Ovary (tissue), 7 donors: ENCODE measurements at regions not wholly inside any gene's neighbourhood (a gene's known extent, or its start where the extent isn't known, plus 50 kb on each side); places are given as distances from the start of the nearest gene placed in this dataset.
A peak's percentile ranks its signal among the peaks of the same experiment; 100 is the strongest.

Experiments
- DNase-seq, 5 donors: peaks; one replicate each; pipeline ENCODE4 v3.0.0-alpha.2; 2019 to 2020
- H3K27ac ChIP-seq, 2 donors: fragments of 200-600 bp; one replicate each; pipeline versions ENCODE4 v1.5.1 to v1.8.0; 2019 to 2022
- H3K27me3 ChIP-seq: fragments of 200-600 bp; one replicate; pipeline ENCODE4 v1.8.0; 2022
- H3K36me3 ChIP-seq: fragments of 200-600 bp; sonication (generic); one replicate; pipeline ENCODE4 v1.5.1; 2019
- H3K4me1 ChIP-seq: one replicate; pipeline ENCODE4 v1.8.1; 2013; ENCODE audit warnings: mild to moderate bottlenecking, moderate library complexity; ENCODE audit not compliant: insufficient read depth
- H3K4me3 ChIP-seq: fragments of 200-600 bp; sonication (generic); one replicate; pipeline ENCODE4 v1.5.1; 2017
- H3K9me3 ChIP-seq, 2 donors: fragments of 200-600 bp in 1 of 2; sonication (generic) in 1 of 2; one replicate each; pipeline versions ENCODE4 v1.5.1 to v1.8.1; 2013 to 2019; ENCODE audit warnings: mild to moderate bottlenecking in 1 of 2, moderate library complexity in 1 of 2
- EP300 ChIP-seq: sonication (generic); formaldehyde crosslinking; IDR thresholded peaks from one replicate; pipeline ENCODE4 v1.6.1; 2017; ENCODE audit warnings: antibody characterized with exemption
- POLR2A ChIP-seq: fragments of 450-650 bp; IDR thresholded peaks from one replicate; pipeline ENCODE4 v1.6.1; 2017; ENCODE audit warnings: antibody characterized with exemption, mild to moderate bottlenecking, moderate library complexity
- WGBS, 3 donors: extraction: QIAGEN DNeasy Blood & Tissue Kit in 1 of 3; methylation state at CpG; one replicate each; pipeline versions ENCODE4 v1.1.5 to v1.1.7; 2013 to 2017; 5-methylcytosine and 5-hydroxymethylcytosine counted together
- intact Hi-C, 4 donors: fragments of 100-400 bp; cut with DNase I; formaldehyde crosslinking; loops; one replicate each; pipeline versions ENCODE4 v1.11.0 to v1.15.1; 2022 to 2023
- TF ChIP-seq, protein P1 (sequence below), 3 donors: fragments of 450-650 bp in 2 of 3; fragments of 200-600 bp in 1 of 3; IDR thresholded peaks; one replicate each; pipeline versions ENCODE4 v1.5.1 to v1.8.0; 2016 to 2022; ENCODE audit warnings: antibody characterized with exemption in 3 of 3, mild to moderate bottlenecking in 1 of 3
- donor health status: DM: no; HTN: no; CAD: no; lungs with moderate emphysema.
- donor health status: DM: no; HTN: no; CAD: no.
- donor health status: Bipolar disorder and iron deficiency.
- donor health status: DM: no; HTN: no; CAD: no.
- donor health status: DM: yes; HTN: yes; CAD: no.

DNA sequence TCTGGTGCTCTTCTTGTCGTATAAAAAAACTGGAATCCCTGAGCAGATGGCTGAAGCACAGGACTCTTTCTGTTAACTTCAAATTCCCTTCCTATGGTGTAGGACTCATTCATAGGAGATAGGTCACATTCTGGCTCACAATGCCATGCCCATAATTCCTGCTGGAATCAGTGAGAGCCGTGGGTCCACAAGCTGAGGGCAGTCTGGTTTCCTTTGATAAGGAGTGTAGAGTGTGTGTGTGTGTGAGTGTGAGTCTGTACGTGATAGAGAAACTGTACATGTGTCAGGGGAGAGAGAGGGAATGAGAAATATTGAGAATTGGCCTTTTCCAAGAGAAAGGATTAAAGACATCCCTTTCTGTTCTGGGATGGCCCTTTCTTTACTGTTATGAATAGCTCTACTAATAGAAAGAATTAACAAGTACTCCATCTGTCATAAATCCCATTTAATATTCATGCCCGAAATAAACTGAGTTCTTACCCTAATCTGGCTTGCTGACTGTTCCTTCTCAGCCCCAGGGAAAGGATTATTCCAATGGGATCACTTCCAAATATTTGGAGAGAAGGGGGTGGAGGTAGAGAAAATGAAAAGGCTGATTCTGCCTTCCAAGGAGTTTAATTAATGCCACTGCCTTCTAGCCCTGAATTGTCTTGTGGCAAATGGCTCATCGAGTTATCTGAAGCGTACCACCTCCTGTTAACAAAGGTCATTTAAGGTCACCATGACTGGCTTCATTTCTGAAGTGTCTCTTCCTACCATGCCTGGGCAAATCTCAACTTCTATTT, 79.0 kb downstream of the TMX1 start:
- no peaks in the 10 kb centered on the region for H3K36me3 ChIP-seq
- TF ChIP-seq EP300 (no peak), POLR2A (no peak)
- TF ChIP-seq, protein P1, sequence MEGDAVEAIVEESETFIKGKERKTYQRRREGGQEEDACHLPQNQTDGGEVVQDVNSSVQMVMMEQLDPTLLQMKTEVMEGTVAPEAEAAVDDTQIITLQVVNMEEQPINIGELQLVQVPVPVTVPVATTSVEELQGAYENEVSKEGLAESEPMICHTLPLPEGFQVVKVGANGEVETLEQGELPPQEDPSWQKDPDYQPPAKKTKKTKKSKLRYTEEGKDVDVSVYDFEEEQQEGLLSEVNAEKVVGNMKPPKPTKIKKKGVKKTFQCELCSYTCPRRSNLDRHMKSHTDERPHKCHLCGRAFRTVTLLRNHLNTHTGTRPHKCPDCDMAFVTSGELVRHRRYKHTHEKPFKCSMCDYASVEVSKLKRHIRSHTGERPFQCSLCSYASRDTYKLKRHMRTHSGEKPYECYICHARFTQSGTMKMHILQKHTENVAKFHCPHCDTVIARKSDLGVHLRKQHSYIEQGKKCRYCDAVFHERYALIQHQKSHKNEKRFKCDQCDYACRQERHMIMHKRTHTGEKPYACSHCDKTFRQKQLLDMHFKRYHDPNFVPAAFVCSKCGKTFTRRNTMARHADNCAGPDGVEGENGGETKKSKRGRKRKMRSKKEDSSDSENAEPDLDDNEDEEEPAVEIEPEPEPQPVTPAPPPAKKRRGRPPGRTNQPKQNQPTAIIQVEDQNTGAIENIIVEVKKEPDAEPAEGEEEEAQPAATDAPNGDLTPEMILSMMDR (IDR thresholded peaks at IDR 0.05) = no peak
- no peak overlapping the region for H3K27ac ChIP-seq
- 40 to 49% (median 45%) methylated on average over 6 of the region's 6 CpGs for WGBS, 3 donors
- H3K9me3 ChIP-seq = no peaks in the 10 kb centered on the region
- peaks cover 12% of the 10 kb centered on the region for H3K4me1 ChIP-seq
- no peak for DNase-seq
- no peaks in the 10 kb centered on the region for H3K27me3 ChIP-seq
- no peak overlapping the region for H3K4me3 ChIP-seq
- intact Hi-C loops = no loop called here

DNA sequence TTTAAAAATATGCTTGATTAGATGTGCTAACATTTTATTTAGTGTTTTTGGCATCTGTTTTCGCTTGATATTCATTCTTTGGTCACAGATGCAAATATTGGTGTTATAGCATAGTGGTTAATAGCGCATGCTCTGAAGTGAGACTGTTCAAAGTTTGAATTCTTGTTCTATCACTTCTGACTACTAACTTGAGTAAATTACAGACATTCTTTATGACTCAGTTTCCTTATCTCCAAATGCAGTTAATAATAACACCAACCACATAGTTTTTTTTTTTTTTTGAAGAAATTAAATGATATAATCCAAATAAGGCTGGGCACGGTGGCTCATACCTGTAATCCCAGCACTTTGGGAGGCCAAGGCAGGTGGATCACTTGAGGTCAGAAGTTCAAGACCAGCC, 81.0 kb downstream of the TMX1 start:
- TF ChIP-seq EP300 = no peak
- intact Hi-C loops = no loop called here
- no peaks in the 10 kb centered on the region for H3K36me3 ChIP-seq
- peaks cover 12% of the 10 kb centered on the region for H3K4me1 ChIP-seq
- H3K4me3 ChIP-seq = no peak overlapping the region
- no peaks in the 10 kb centered on the region for H3K9me3 ChIP-seq
- no peak for DNase-seq
- no peak overlapping the region for H3K27ac ChIP-seq
- 76 to 87% (median 84%) methylated on average over 3 of the region's 3 CpGs for WGBS, 3 donors
- H3K27me3 ChIP-seq = no peaks in the 10 kb centered on the region

DNA sequence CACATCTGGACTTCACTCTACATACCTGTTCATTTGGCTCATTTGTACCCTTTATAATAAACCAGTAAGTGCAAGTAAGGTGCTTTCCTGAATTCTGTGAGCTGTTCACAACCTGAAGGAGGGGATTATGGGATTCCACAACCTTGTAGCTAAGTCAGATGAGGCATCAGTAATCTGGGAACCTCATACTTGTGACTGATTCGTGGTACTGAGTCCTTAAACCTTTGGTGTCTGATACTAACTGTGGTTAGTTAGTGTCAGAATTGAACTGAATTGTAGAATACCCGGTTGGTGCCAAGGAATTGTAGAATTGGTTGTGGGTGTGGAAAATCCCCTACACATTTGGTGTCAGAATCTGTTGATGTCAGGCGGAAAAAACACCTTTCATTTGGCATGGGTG, 83.4 kb downstream of the TMX1 start:
- no peaks in the 10 kb centered on the region for H3K36me3 ChIP-seq
- H3K27ac ChIP-seq = no peak overlapping the region
- no peak overlapping the region for H3K4me3 ChIP-seq
- H3K4me1 ChIP-seq = peaks cover 6% of the 10 kb centered on the region
- 92 to 97% (median 95%) methylated on average over 3 of the region's 3 CpGs for WGBS, 3 donors
- TF ChIP-seq POLR2A (no peak), EP300 (no peak)
- TF ChIP-seq, protein P1 (IDR thresholded peaks at IDR 0.05) = no peak
- H3K9me3 ChIP-seq = no peaks in the 10 kb centered on the region
- no peaks in the 10 kb centered on the region for H3K27me3 ChIP-seq
- DNase-seq = no peak
- intact Hi-C loops = no loop called here

DNA sequence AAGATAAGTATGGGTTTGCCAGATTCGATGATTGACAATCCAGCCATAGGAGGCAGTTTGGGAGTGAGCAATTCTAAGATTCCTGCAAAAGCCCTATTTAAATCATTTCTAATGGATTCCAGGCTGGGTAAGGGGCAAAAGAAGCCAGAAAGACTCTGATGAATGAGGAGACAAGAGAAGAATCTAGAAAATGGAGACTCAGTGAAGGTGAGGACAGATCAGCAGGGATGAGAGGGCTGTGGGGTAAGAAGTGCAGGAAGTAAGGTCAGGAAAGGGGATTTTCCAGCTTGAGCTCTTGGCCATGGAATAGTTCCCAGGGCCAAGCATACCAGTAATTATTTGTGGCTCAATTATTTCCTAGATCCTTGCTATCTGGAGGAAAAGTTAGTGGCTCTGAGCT, 87.3 kb downstream of the TMX1 start:
- no peak for DNase-seq
- intact Hi-C loops = no loop called here
- Histone ChIP-seq H3K27ac (peak overlapping the region in 1 of 2 donors; percentile 53), H3K4me3 (no peak overlapping the region), H3K9me3 (no peaks in the 10 kb centered on the region), H3K27me3 (no peaks in the 10 kb centered on the region), H3K36me3 (no peaks in the 10 kb centered on the region), H3K4me1 (peaks cover 2% of the 10 kb centered on the region)
- 67 to 88% (median 87%) methylated on average over 1 of the region's 1 CpG for WGBS, 3 donors
- TF ChIP-seq EP300 = no peak
- no peak for TF ChIP-seq POLR2A
- TF ChIP-seq, protein P1 (IDR thresholded peaks at IDR 0.05) = no peak

DNA sequence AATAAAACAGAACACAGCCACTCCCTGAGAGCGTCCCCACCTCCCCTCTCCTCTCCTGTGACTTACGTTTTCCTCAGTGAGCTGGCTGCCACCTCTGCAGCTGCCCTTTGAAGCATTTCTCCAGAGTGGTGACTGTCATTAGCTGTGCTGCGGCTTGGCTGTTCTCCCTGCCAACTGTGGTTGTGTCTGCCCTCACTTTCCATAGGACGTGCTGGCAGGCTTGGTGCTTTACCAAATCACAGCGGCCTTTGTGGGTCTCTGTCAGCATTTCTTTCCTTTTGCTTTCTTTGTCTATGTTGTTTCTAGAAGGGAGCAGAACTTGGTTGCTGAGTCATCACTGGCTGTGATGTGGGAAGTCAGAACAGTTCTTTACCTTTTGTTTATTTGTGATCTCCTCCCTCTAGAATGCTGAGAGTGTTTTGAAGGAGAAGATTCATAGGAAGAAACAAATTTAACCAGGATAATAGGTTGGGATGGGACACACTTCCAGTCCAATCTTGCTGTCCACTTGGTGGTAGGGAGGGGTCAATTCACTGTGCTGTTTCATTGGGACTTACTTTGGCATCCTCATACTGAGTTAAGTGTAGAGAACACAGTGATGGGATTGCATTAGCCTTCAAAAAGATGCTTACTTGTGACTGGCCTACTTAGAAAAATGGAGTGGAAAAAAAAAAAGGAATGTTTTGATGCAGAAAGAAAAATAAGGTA, 88.2 kb downstream of the TMX1 start:
- Histone ChIP-seq H3K27me3 (no peaks in the 10 kb centered on the region), H3K9me3 (no peaks in the 10 kb centered on the region), H3K27ac (peak overlapping the region; percentile 53 to 74), H3K4me1 (peaks cover 2% of the 10 kb centered on the region), H3K36me3 (no peaks in the 10 kb centered on the region), H3K4me3 (no peak overlapping the region)
- intact Hi-C loops = no loop called here
- DNase-seq = peak in 1 of 5 donors; percentile 28
- 47 to 61% (median 53%) methylated on average over 5 of the region's 5 CpGs for WGBS, 3 donors
- TF ChIP-seq, protein P1 (IDR thresholded peaks at IDR 0.05) = no peak
- TF ChIP-seq EP300 = no peak
- TF ChIP-seq POLR2A = no peak
